Omental fat pad (tissue), 3 donors: ENCODE measurements at regions not wholly inside any gene's neighbourhood (a gene's known extent, or its start where the extent isn't known, plus 50 kb on each side); places are given as distances from the start of the nearest gene placed in this dataset.
A peak's percentile ranks its signal among the peaks of the same experiment; 100 is the strongest.

Experiments
- ATAC-seq: fragments of 150-250 bp; one replicate; pipeline ENCODE4 v1.9.1; 2016; ENCODE audit warnings: mild to moderate bottlenecking, moderate library complexity; ENCODE audit not compliant: low FRiP score
- DNase-seq: peaks from one replicate; pipeline ENCODE4 v3.0.0-alpha.2; 2019; ENCODE audit warnings: low spot score
- CTCF ChIP-seq, 3 donors: fragments of 450-650 bp; IDR thresholded peaks; one replicate each; pipeline ENCODE4 v1.5.1; 2016 to 2017; ENCODE audit warnings: antibody characterized with exemption in 3 of 3, mild to moderate bottlenecking in 3 of 3, moderate library complexity in 2 of 3

GRCh38 chr2:12442476-12442847, 274.3 kb upstream of the TRIB2 start:
- ATAC-seq (no peak), DNase-seq (no peak)
- TF ChIP-seq CTCF (IDR thresholded peaks at IDR 0.05) = no peak

DNA sequence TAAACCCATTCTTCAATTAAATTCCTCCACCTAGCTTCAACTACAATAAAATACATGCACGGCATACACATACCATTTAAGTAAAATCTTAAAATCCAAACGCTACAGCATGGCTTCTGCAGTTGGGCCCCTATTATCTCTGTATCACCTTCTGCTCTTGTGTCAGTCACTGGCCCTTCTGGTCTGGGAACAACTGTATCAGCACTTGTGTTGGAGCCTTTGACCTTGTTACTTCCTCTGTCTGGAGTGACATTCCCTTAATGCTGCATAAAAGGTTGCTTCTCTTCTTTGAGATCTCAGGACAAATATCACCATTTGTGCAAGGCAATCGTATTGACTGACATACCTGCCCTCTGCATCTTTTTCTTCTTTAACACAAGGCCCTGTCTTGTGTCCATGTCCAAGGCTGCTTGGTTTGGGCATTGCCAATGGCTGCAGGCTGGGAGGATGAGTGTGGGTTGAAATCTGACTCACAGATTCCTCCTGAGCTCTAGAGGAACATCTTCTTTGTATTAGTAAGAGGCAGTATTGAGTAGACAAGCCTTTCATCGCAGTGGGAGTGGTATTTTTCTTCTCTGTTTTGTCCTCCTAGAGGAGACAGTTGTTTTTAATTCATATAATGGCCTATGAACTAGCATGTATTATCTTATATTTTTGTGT, 267.8 kb upstream of the TRIB2 start:
- ATAC-seq (no peak), DNase-seq (no peak)
- TF ChIP-seq CTCF (IDR thresholded peaks at IDR 0.05) = no peak

GRCh38 chr2:12451726-12452125, 265.0 kb upstream of the TRIB2 start:
- no peak for TF ChIP-seq CTCF (IDR thresholded peaks at IDR 0.05)

DNA sequence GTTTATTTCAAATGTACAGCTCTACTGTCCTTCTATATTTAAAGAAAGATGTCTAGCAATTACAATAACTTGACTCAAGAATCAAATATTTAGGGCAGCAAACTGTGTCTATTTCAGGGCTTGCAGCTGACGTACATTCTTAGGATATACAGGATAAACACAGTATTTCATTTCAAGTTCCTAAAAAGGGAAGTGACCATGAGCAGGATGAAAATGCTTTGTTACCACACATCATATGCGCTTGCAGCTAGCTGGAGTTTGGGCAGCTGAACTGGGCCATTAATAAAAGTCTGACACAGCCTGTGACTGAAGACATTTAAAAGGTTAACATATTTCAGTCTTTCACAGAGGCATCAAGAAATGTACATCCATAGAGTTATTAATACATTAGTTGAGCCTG, 264.6 kb upstream of the TRIB2 start:
- ATAC-seq = no peak
- no peak for TF ChIP-seq CTCF (IDR thresholded peaks at IDR 0.05)
- DNase-seq = no peak

More at GRCh38 chr2:12451726-12452125, 265.0 kb upstream of the TRIB2 start:
- ATAC-seq = no peak
- no peak for DNase-seq

DNA sequence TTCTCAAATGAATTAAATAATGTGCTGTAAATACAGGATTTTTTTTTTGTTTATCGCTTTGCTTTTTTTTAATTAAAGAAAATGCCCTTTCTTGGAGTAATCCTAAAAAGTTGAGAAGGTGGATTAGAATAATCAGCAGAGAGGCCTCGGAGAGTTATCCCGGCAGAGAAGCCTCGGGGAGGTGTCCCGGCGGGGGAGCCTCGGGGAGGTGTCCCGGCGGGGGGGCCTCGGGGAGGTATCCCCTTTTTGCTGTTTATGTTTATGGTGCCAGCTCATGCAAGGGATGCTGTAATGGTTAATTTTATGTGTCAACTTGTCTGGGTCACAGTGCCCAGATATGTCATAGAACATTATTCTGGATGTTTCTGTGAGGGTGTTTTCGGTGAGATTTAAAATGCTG, 263.0 kb upstream of the TRIB2 start:
- no peak for DNase-seq
- TF ChIP-seq CTCF (IDR thresholded peaks at IDR 0.05) = no peak
- ATAC-seq = no peak

GRCh38 chr2:12455661-12456060, 261.1 kb upstream of the TRIB2 start:
- no peak for ATAC-seq
- no peak for TF ChIP-seq CTCF (IDR thresholded peaks at IDR 0.05)
- no peak for DNase-seq

- DNase-seq (peak; percentile 56), ATAC-seq (peak; percentile 89)
- TF ChIP-seq CTCF (IDR thresholded peaks at IDR 0.05) = no peak
These were observed 260.2 kb upstream of the TRIB2 start for GRCh38 chr2:12456293-12457106.
